ENCODE measurements at regions not wholly inside any gene's neighbourhood (a gene's known extent, or its start where the extent isn't known, plus 50 kb on each side); places are given as distances from the start of the nearest gene placed in this dataset.

DNA sequence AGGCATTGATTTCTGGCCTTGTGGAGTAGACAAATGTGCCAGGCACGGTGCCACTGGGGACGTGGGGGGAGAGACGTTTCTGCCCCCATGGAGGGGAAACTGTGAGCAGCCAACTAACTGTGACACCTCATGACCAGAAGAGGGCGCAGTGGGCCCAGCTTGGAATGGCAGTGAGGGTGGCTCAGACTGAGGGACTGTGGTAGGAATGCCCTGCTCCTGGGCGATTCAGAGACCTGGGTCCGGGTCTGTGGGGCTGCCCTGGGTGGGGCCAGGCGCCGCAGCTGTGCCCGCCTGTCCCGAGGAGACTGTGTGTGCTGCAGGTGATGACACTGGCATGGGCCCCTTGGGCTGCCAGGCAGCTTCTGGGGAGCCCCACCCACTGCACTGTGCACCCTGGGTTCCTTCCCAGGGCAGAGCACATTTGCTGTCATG lies 60.6 kb downstream of the SLC25A47 start (continued):
- TF ChIP-seq EP300 (IDR thresholded peaks at IDR 0.05; ENCODE audit: borderline replicate concordance in 1 of 2, low read depth in 2 of 2, low read length in 2 of 2) (no peak), HDAC6 (IDR thresholded peaks at IDR 0.05; ENCODE audit: low read depth, low read length) (no peak), KDM4A (IDR thresholded peaks at IDR 0.05; ENCODE audit: low read depth, low read length, severe bottlenecking) (no peak), KDM5A (IDR thresholded peaks at IDR 0.05; ENCODE audit: low read length) (0 out of 2 replicates have a peak, but pooled peaks have one; percentile 38), TBP (IDR thresholded peaks at IDR 0.05; ENCODE audit: low read depth, low read length) (no peak), PHF8 (conservative IDR thresholded peaks at IDR 0.05; ENCODE audit: low read depth, low read length) (no peak), RNF2 (IDR thresholded peaks at IDR 0.05; ENCODE audit: borderline replicate concordance, low read depth, low read length, missing control alignments, poor library complexity, severe bottlenecking) (no peak), SAP30 (IDR thresholded peaks at IDR 0.05; ENCODE audit: insufficient read depth, insufficient replicate concordance, low read length) (no peak), RFX5 (IDR thresholded peaks at IDR 0.05; ENCODE audit: borderline replicate concordance, low read depth, low read length) (no peak), EGR1 (IDR thresholded peaks at IDR 0.05; ENCODE audit: borderline replicate concordance, low read depth, low read length) (no peak), TAF7 (optimal IDR thresholded peaks at IDR 0.05; ENCODE audit: borderline replicate concordance, low read depth, low read length) (no peak), BRCA1 (IDR thresholded peaks at IDR 0.05; ENCODE audit: low read depth, low read length) (no peak), JUND (IDR thresholded peaks at IDR 0.05; ENCODE audit: low read length) (peak; percentile 33; the same call in 1 of the 2 replicates), RBBP5 (IDR thresholded peaks at IDR 0.05; ENCODE audit: borderline replicate concordance, low read depth, low read length) (no peak), SP4 (IDR thresholded peaks at IDR 0.05; ENCODE audit: low read length) (peak; percentile 28; the same call in 1 of the 2 replicates), EZH2 (IDR thresholded peaks at IDR 0.05; ENCODE audit: low read depth, low read length, severe bottlenecking) (no peak), ATF2 (IDR thresholded peaks at IDR 0.05; ENCODE audit: low read length) (no peak)
- TF ChIP-seq, protein P1, sequence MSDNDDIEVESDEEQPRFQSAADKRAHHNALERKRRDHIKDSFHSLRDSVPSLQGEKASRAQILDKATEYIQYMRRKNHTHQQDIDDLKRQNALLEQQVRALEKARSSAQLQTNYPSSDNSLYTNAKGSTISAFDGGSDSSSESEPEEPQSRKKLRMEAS (IDR thresholded peaks at IDR 0.05), result 0 out of 2 replicates have a peak, but pooled peaks have one; percentile 13
- TF ChIP-seq, protein P2, sequence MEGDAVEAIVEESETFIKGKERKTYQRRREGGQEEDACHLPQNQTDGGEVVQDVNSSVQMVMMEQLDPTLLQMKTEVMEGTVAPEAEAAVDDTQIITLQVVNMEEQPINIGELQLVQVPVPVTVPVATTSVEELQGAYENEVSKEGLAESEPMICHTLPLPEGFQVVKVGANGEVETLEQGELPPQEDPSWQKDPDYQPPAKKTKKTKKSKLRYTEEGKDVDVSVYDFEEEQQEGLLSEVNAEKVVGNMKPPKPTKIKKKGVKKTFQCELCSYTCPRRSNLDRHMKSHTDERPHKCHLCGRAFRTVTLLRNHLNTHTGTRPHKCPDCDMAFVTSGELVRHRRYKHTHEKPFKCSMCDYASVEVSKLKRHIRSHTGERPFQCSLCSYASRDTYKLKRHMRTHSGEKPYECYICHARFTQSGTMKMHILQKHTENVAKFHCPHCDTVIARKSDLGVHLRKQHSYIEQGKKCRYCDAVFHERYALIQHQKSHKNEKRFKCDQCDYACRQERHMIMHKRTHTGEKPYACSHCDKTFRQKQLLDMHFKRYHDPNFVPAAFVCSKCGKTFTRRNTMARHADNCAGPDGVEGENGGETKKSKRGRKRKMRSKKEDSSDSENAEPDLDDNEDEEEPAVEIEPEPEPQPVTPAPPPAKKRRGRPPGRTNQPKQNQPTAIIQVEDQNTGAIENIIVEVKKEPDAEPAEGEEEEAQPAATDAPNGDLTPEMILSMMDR (IDR thresholded peaks at IDR 0.05; ENCODE audit: control extremely low read depth in 1 of 3, insufficient read depth in 1 of 3, low read depth in 1 of 3, low read length in 3 of 3), result peak; percentile 93 to 97 (median 97)

Data from H1 (cell line).